ENCODE measurements at regions not wholly inside any gene's neighbourhood (a gene's known extent, or its start where the extent isn't known, plus 50 kb on each side); places are given as distances from the start of the nearest gene placed in this dataset.

GRCh38 chr14:71262441-71262840 is 355.2 kb downstream of the PCNX1 start:
- DNase-seq (no peak), ATAC-seq (ENCODE audit: poor library complexity) (peak; percentile 39)
- intact Hi-C loops (cut with DNase I), result no loop called here

DNA sequence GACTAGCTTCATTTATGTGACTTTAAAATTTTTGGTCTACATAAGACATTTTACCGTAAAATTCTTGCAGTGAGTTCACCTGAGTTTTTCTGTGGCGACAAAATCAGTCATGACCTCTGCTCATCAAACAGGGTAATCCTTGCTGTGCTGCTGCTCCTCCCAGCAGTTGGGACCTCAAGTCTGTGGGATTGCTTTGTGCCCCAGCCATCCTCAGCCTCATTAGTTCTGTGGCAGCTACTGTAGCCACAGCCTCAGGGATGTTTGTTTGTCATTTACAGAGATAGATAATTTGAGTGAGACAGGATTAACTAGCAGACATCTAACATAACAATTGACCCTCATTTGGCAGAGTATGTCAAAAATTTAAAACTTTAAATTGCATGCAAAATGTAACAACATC is 357.0 kb downstream of the PCNX1 start:
- intact Hi-C loops (cut with DNase I), result no loop called here
- ATAC-seq (ENCODE audit: poor library complexity) (no peak), DNase-seq (no peak)

GRCh38 chr14:71267007-71267513 is 359.8 kb downstream of the PCNX1 start:
- intact Hi-C loops (cut with DNase I), result no loop called here
- no peak for DNase-seq

GRCh38 chr14:71267691-71268090 is 360.4 kb downstream of the PCNX1 start:
- intact Hi-C loops (cut with DNase I), result no loop called here
- DNase-seq (no peak), ATAC-seq (ENCODE audit: poor library complexity) (no peak)

More at GRCh38 chr14:71267007-71267513, 359.8 kb downstream of the PCNX1 start:
- ATAC-seq (ENCODE audit: poor library complexity), result no peak

DNA sequence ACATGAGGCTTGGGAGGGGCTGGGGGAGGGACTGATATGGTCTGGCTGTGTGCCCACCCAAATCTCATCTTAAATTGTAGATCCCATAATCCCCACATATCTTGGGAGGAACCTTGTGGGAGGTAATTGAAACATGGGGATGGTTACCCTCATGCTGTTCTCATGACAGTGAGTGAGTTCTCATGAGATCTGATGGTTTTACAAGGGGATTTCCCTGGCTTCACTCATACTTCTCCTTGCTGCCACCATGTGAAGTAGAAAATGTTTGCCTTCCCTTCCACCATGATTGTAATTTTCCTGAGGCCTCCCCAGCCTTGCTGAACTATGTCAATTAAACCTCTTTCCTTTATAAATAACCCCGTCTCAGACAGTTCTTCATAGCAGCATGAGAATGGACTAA is 362.9 kb downstream of the PCNX1 start:
- ATAC-seq (ENCODE audit: poor library complexity) (no peak), DNase-seq (no peak)
- intact Hi-C loops (cut with DNase I), result no loop called here

DNA sequence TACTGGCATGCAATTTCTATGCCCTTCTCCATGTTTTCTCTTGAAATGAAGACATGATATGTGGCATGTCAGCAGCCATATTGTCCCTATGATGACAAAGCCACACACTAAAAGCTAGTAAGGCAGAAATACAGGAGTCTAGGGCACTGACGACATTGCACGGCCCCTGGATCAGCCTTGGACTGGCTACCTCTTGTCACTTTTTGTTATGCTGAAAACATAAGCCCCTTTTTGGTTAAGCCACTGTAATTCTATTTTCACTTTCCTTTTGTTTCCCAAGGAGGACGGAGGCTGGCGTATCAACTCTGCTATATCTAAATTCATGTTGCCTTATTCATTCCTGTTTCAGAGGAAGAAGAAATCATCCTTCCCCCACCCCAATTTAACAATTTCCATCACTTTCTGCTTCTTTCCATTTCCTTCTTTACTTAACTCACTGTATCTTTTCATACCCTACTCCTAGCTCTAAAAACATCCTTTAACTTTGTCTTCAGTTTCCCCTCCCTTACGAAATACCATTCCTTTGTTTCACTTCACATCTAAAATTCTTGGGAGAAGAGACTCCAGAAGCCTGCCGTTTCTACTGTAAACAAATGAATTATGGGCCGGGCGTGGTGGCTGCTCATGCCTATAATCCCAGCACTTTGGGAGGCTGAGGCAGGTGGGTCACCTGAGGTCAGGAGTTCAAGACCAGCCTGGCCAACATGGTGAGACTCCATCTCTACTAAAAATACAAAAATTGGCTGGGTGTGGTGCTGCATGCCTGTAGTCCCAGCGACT is 364.1 kb downstream of the PCNX1 start:
- DNase-seq (no peak), ATAC-seq (ENCODE audit: poor library complexity) (no peak)
- intact Hi-C loops (cut with DNase I), result no loop called here

DNA sequence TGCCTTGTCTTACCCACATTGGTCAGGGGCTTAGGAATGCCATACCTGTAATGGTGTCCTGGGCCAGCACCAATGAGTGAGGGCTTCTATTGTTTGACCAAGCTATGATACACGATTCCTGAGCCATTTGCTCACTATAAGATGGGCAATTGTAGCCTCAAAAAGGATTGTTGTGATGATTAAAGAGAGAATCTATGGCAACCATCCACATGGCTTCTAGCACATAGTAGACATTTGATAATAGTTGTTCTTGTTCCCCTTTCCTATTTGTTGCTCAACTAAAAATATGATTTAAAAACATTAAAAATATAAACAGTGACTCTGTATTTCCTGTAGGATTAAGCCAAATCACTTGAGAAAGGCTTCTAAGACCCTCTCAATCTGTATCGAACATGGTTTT is 366.1 kb downstream of the PCNX1 start:
- DNase-seq (no peak), ATAC-seq (ENCODE audit: poor library complexity) (no peak)
- intact Hi-C loops (cut with DNase I), result no loop called here

DNA sequence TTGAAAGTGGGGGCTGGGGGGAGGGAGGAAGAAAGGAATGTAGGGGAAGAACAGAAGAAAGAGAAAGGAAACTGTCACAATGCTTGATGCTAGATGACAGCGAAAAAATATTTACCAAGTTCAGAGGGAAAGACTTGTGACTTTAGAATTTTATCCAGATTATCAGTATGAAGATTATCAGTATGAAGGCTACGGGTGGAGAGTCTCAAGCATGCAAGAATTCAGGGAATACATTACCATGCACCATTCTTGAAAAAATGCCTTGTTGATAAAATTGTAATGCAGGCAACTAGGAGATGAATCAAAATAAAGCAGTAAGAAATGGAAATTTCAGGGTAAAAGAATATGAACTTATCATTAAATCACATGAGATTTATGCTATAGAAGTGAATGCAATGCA is 376.8 kb downstream of the PCNX1 start:
- intact Hi-C loops (cut with DNase I), result no loop called here
- no peak for ATAC-seq (ENCODE audit: poor library complexity)
- no peak for DNase-seq

GRCh38 chr14:71286126-71286525 is 378.9 kb downstream of the PCNX1 start:
- ATAC-seq (ENCODE audit: poor library complexity), result no peak
- intact Hi-C loops (cut with DNase I), result no loop called here
- no peak for DNase-seq

DNA sequence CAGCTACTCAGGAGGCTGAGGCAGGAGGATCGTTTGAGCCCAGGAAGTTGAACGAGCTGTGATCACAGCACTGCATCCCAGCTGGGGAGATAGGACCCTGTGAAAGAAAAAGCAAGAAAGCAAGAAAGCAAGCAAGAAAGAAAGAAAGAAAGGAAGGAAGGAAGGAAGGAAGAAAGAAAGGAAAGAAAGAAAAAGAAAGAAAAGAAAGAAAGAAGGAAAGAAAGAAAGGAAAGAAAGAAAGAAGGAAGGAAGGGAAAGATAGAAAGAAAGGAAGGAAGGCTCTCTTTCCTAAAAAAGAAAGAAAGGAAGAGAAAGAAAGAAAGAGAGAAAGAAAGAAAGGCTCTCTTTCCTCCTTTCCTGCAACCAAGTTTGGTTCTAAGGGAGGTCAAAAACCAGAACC is 380.3 kb downstream of the PCNX1 start:
- DNase-seq, result no peak
- ATAC-seq (ENCODE audit: poor library complexity), result no peak
- intact Hi-C loops (cut with DNase I), result no loop called here

DNA sequence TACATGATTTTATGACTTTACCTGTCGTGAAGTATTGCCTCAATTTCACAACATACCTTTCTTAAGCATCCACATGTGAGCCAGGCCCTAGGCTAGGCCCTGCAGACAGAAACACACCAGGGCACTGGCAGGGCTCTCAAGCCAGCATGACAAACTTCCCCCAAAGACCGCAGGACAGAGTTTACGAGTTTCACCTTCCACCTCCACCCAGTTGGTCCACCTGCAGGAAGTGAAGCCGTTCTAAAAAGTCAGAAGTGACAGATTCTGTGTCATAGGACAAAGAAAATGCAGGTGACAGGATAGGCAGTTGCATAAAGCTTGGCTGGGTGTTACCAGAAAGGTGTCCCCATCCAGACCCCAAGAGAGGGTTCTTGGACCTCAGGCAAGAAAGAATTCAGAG is 382.3 kb downstream of the PCNX1 start:
- intact Hi-C loops (cut with DNase I), result no loop called here
- no peak for DNase-seq
- ATAC-seq (ENCODE audit: poor library complexity), result no peak

DNA sequence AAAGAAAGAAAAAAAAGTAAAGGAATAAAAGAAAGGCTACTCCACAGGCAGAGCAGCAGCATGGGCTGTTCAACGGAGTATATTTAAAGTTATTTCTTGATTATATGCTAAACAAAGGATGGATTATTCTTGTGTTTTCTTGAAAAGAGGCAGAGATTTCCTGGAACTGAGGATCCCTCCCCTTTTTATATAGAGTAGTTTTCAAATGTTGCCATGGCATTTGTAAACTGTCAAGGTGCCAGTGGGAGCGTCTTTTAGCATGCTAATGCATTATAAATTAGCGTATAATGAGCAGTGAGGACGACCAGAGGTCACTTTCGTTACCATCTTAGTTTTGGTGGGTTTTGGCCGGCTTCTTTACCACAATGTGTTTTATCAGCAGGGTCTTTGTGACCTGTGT is 383.0 kb downstream of the PCNX1 start:
- ATAC-seq (ENCODE audit: poor library complexity), result no peak
- intact Hi-C loops (cut with DNase I), result no loop called here
- no peak for DNase-seq

GRCh38 chr14:71290960-71291466 is 383.8 kb downstream of the PCNX1 start:
- no peak for DNase-seq
- intact Hi-C loops (cut with DNase I), result no loop called here
- ATAC-seq (ENCODE audit: poor library complexity), result no peak

- ATAC-seq (ENCODE audit: poor library complexity) (no peak), DNase-seq (no peak)
- intact Hi-C loops (cut with DNase I), result no loop called here
These were observed 388.9 kb downstream of the PCNX1 start for GRCh38 chr14:71296184-71296583.

- intact Hi-C loops (cut with DNase I), result no loop called here
- no peak for ATAC-seq (ENCODE audit: poor library complexity)
- DNase-seq, result no peak
These were observed 393.5 kb downstream of the PCNX1 start for GRCh38 chr14:71300566-71301330.

DNA sequence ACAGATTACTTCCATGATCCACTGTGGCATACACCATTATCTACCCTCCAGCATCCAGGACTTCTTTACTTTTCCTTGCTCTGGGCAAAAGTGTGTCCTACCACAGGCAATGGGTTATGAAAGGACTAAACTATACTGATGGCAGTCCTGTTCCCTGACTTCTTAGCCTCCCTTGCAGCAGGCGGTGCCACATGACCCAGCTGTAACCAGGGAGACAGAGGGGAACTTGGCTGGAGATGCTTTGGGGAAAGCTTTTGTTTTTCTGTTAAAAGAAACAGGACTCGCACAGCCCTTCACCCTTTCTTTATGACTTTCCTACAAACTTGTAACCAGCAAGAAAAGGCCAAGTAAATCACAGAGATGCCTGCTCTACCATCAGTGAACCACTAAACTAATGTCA is 394.4 kb downstream of the PCNX1 start:
- DNase-seq (no peak), ATAC-seq (ENCODE audit: poor library complexity) (no peak)
- intact Hi-C loops (cut with DNase I), result no loop called here

GRCh38 chr14:71304690-71305089 is 397.4 kb downstream of the PCNX1 start:
- intact Hi-C loops (cut with DNase I), result no loop called here
- no peak for DNase-seq
- ATAC-seq (ENCODE audit: poor library complexity), result no peak

DNA sequence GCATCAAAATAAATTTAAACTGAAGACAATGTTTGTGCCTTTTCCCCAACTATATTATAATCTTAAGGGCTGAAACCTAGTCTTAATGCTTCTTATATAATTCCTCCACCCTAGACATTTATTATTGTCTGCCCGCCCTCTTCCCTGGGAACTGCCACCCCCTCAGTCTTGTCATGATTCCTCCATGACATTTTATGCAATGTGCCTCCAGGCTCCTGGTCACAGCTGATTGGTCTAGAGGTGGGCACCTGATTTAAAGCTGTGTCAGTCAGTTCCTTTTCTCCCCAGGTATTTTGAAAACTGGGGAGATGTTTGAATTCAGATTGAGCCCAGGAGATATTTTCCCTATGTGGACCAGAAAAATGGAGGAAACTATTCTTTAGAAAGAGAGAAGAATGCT is 401.4 kb downstream of the PCNX1 start:
- no peak for ATAC-seq (ENCODE audit: poor library complexity)
- no peak for DNase-seq
- intact Hi-C loops (cut with DNase I), result no loop called here

DNA sequence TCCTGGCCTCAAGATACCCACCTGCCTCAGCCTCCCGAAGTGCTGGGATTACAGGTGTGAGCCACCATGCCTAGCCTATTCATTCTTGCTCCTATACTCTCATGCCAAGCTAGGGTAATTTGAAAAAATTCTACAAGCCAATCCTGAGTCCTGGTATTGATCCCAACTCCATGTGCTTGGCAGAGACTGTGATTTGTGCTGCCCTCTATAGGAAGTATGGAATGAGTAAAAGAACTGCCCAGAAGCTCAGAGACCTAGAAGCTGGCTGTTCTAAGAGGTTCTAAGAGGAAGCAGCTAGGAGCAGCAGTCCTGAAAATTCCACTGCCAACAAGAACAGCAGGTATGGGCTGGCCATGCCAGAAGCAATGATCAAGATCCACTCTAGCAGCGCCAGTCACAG is 402.5 kb downstream of the PCNX1 start:
- no peak for DNase-seq
- intact Hi-C loops (cut with DNase I), result no loop called here
- no peak for ATAC-seq (ENCODE audit: poor library complexity)

GRCh38 chr14:71311061-71311460 is 403.8 kb downstream of the PCNX1 start:
- ATAC-seq (ENCODE audit: poor library complexity) (no peak), DNase-seq (no peak)
- intact Hi-C loops (cut with DNase I), result no loop called here

Data from Right ventricle myocardium superior (tissue), 1 donor.